ENCODE measurements at regions not wholly inside any gene's neighbourhood (a gene's known extent, or its start where the extent isn't known, plus 50 kb on each side); places are given as distances from the start of the nearest gene placed in this dataset.

DNA sequence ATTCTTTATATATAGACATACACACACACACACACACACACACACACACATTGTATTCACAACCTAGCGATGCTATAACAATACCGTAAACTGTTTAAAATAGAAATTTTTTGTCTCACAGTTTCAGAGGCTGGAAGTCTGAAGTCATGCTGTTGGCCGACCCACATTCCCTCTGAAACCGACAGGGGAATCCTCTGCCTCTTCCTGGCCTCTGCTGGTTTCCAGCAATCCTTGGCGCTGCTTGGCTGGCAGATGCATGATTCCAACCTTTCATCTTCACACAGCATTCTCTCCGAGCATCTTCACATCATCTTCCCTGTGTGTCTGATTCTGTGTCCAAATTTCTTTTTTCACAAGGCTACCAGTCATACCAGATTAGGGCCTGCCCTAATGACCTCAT, 94.8 kb downstream of the CCDC71L start:
- TF ChIP-seq, protein P1, sequence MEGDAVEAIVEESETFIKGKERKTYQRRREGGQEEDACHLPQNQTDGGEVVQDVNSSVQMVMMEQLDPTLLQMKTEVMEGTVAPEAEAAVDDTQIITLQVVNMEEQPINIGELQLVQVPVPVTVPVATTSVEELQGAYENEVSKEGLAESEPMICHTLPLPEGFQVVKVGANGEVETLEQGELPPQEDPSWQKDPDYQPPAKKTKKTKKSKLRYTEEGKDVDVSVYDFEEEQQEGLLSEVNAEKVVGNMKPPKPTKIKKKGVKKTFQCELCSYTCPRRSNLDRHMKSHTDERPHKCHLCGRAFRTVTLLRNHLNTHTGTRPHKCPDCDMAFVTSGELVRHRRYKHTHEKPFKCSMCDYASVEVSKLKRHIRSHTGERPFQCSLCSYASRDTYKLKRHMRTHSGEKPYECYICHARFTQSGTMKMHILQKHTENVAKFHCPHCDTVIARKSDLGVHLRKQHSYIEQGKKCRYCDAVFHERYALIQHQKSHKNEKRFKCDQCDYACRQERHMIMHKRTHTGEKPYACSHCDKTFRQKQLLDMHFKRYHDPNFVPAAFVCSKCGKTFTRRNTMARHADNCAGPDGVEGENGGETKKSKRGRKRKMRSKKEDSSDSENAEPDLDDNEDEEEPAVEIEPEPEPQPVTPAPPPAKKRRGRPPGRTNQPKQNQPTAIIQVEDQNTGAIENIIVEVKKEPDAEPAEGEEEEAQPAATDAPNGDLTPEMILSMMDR (IDR thresholded peaks at IDR 0.05; ENCODE audit: low read depth, low read length): no peak
- no peak for DNase-seq (ENCODE audit: extremely low read depth, low read depth)

- DNase-seq (ENCODE audit: extremely low read depth, low read depth): no peak
- TF ChIP-seq, protein P1 (IDR thresholded peaks at IDR 0.05; ENCODE audit: low read depth, low read length): no peak
These were observed 95.5 kb downstream of the CCDC71L start for GRCh38 chr7:106565428-106565827.

- no peak for DNase-seq (ENCODE audit: extremely low read depth, low read depth)
- TF ChIP-seq, protein P1 (IDR thresholded peaks at IDR 0.05; ENCODE audit: low read depth, low read length): no peak
These were observed 97.3 kb downstream of the CCDC71L start for GRCh38 chr7:106563466-106564150.

GRCh38 chr7:106562711-106563366, 98.1 kb downstream of the CCDC71L start:
- TF ChIP-seq, protein P1 (IDR thresholded peaks at IDR 0.05; ENCODE audit: low read depth, low read length): no peak
- no peak for DNase-seq (ENCODE audit: extremely low read depth, low read depth)

- TF ChIP-seq, protein P1 (IDR thresholded peaks at IDR 0.05; ENCODE audit: low read depth, low read length): no peak
- no peak for DNase-seq (ENCODE audit: extremely low read depth, low read depth)
These were observed 99.1 kb downstream of the CCDC71L start for GRCh38 chr7:106561666-106562411.

GRCh38 chr7:106561151-106561550, 99.8 kb downstream of the CCDC71L start:
- no peak for DNase-seq (ENCODE audit: extremely low read depth, low read depth)

More at GRCh38 chr7:106561151-106561550, 99.8 kb downstream of the CCDC71L start:
- TF ChIP-seq, protein P1 (IDR thresholded peaks at IDR 0.05; ENCODE audit: low read depth, low read length): no peak

Data from AG09319 (cell line).